Colonic mucosa (tissue), 4 donors: ENCODE measurements at regions not wholly inside any gene's neighbourhood (a gene's known extent, or its start where the extent isn't known, plus 50 kb on each side); places are given as distances from the start of the nearest gene placed in this dataset.

Source experiments
- DNase-seq: peaks from one replicate; pipeline ENCODE4 v3.0.0-alpha.2; 2020
- H3K27ac ChIP-seq: fragments of 200-600 bp; one replicate; pipeline ENCODE4 v1.8.0; 2021
- H3K27me3 ChIP-seq: fragments of 200-600 bp; one replicate; pipeline ENCODE4 v1.8.0; 2021
- H3K36me3 ChIP-seq: fragments of 200-600 bp; one replicate; pipeline ENCODE4 v1.8.0; 2021
- H3K4me1 ChIP-seq: fragments of 200-600 bp; one replicate; pipeline ENCODE4 v1.8.0; 2021; ENCODE audit warnings: mild to moderate bottlenecking
- H3K4me3 ChIP-seq: fragments of 200-600 bp; one replicate; pipeline ENCODE4 v1.8.0; 2021
- H3K9ac ChIP-seq, 2 donors: one replicate each; pipeline ENCODE4 v1.7.0; 2013; ENCODE audit warnings: control low read depth in 2 of 2, low read depth in 2 of 2, low read length in 2 of 2
- H3K9me3 ChIP-seq: fragments of 200-600 bp; one replicate; pipeline ENCODE4 v1.8.0; 2021
- CTCF ChIP-seq: fragments of 200-600 bp; IDR thresholded peaks from one replicate; pipeline ENCODE4 v1.8.0; 2022; ENCODE audit warnings: antibody characterized with exemption, mild to moderate bottlenecking
- intact Hi-C: fragments of 100-400 bp; cut with DNase I; formaldehyde crosslinking; loops from one replicate; pipeline ENCODE4 v1.14.1; 2022
- donor health status: healthy.
- donor health status: DM: no; HTN: no; CAD: no.
- donor health status: DM: no; HTN: no; CAD: no.

- H3K36me3 ChIP-seq = no peaks in the 10 kb centered on the region
- H3K27ac ChIP-seq = no peak overlapping the region
- no peak for TF ChIP-seq CTCF
- intact Hi-C loops = no loop called here
- H3K27me3 ChIP-seq = no peaks in the 10 kb centered on the region
- DNase-seq = no peak
- no peak overlapping the region for H3K4me3 ChIP-seq
- no peaks in the 10 kb centered on the region for H3K4me1 ChIP-seq
- H3K9ac ChIP-seq = no peak overlapping the region
- no peaks in the 10 kb centered on the region for H3K9me3 ChIP-seq
These were observed 150.0 kb upstream of the PLEKHA5 start for GRCh38 chr12:18979401-18980126.

- Histone ChIP-seq H3K9ac (no peak overlapping the region), H3K36me3 (no peaks in the 10 kb centered on the region), H3K9me3 (no peaks in the 10 kb centered on the region), H3K27ac (no peak overlapping the region), H3K4me1 (no peaks in the 10 kb centered on the region), H3K27me3 (no peaks in the 10 kb centered on the region), H3K4me3 (no peak overlapping the region)
- TF ChIP-seq CTCF = no peak
- no peak for DNase-seq
- intact Hi-C loops = no loop called here
These were observed 147.8 kb upstream of the PLEKHA5 start for GRCh38 chr12:18981732-18982131.

GRCh38 chr12:18982226-18982949, 147.1 kb upstream of the PLEKHA5 start:
- H3K4me3 ChIP-seq = no peak overlapping the region
- DNase-seq = no peak
- no peak overlapping the region for H3K9ac ChIP-seq
- H3K36me3 ChIP-seq = no peaks in the 10 kb centered on the region
- intact Hi-C loops = no loop called here
- H3K4me1 ChIP-seq = no peaks in the 10 kb centered on the region
- TF ChIP-seq CTCF = no peak
- no peak overlapping the region for H3K27ac ChIP-seq
- no peaks in the 10 kb centered on the region for H3K27me3 ChIP-seq
- H3K9me3 ChIP-seq = no peaks in the 10 kb centered on the region

GRCh38 chr12:18983854-18984253, 145.7 kb upstream of the PLEKHA5 start:
- Histone ChIP-seq H3K36me3 (no peaks in the 10 kb centered on the region), H3K27me3 (no peaks in the 10 kb centered on the region), H3K4me1 (no peaks in the 10 kb centered on the region), H3K9ac (no peak overlapping the region), H3K9me3 (no peaks in the 10 kb centered on the region), H3K27ac (no peak overlapping the region), H3K4me3 (no peak overlapping the region)
- no peak for TF ChIP-seq CTCF
- intact Hi-C loops = no loop called here
- DNase-seq = no peak

- Histone ChIP-seq H3K36me3 (no peaks in the 10 kb centered on the region), H3K4me1 (no peaks in the 10 kb centered on the region), H3K4me3 (no peak overlapping the region), H3K27me3 (no peaks in the 10 kb centered on the region), H3K27ac (no peak overlapping the region), H3K9ac (no peak overlapping the region), H3K9me3 (no peaks in the 10 kb centered on the region)
- intact Hi-C loops = no loop called here
- no peak for TF ChIP-seq CTCF
- DNase-seq = no peak
These were observed 138.7 kb upstream of the PLEKHA5 start for GRCh38 chr12:18990856-18991255.
